HFF-Myc (cell line): ENCODE measurements at regions not wholly inside any gene's neighbourhood (a gene's known extent, or its start where the extent isn't known, plus 50 kb on each side); places are given as distances from the start of the nearest gene placed in this dataset.

ENCODE experiments used
- DNase-seq: peaks from one replicate; pipeline ENCODE4 v3.0.0-alpha.2; 2011; ENCODE audit warnings: low read depth; ENCODE audit errors: extremely low read depth
- H3K4me3 ChIP-seq: replicated peaks from 2 replicates; pipeline ENCODE4 v1.5.1; 2011; ENCODE audit warnings: low read depth, mild to moderate bottlenecking, control low read depth, low read length
- TF ChIP-seq, protein P1 (sequence below): IDR thresholded peaks from 2 replicates; pipeline ENCODE4 v1.5.1; 2012; ENCODE audit warnings: mild to moderate bottlenecking, low read depth, low read length, control low read depth; ENCODE audit errors: missing control alignments

DNA sequence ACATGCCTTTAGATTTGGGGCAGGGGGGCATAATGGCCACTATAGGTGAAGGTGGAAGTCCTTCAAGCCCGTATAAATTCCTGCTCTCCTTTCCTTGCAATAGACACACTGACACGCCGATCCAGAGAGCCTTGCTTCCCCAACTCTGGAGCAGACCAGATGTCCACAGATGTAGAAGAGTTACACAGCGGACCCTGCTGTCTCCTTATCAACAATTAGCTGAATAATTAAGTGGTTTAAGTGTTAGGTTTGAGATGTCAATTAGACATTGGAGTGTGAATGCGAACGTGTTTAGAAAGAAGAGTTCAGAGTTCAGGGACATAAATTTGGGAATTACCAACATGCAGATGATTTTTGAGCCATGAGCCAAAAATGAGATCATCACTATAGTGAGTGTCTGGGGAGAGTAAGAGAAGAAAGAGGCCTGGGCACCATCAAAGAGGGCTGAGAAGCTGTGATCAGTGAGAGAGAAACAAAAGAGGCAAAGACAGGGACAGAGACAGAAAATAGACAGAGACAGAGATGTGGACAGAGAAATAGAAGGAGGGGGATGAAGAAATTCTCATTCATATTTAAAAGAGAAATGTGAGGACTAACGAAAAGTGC, 734.4 kb upstream of the ADAMTS16 start:
- TF ChIP-seq, protein P1, sequence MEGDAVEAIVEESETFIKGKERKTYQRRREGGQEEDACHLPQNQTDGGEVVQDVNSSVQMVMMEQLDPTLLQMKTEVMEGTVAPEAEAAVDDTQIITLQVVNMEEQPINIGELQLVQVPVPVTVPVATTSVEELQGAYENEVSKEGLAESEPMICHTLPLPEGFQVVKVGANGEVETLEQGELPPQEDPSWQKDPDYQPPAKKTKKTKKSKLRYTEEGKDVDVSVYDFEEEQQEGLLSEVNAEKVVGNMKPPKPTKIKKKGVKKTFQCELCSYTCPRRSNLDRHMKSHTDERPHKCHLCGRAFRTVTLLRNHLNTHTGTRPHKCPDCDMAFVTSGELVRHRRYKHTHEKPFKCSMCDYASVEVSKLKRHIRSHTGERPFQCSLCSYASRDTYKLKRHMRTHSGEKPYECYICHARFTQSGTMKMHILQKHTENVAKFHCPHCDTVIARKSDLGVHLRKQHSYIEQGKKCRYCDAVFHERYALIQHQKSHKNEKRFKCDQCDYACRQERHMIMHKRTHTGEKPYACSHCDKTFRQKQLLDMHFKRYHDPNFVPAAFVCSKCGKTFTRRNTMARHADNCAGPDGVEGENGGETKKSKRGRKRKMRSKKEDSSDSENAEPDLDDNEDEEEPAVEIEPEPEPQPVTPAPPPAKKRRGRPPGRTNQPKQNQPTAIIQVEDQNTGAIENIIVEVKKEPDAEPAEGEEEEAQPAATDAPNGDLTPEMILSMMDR = no peak
- DNase-seq = no peak
- H3K4me3 ChIP-seq = no peak overlapping the region

DNA sequence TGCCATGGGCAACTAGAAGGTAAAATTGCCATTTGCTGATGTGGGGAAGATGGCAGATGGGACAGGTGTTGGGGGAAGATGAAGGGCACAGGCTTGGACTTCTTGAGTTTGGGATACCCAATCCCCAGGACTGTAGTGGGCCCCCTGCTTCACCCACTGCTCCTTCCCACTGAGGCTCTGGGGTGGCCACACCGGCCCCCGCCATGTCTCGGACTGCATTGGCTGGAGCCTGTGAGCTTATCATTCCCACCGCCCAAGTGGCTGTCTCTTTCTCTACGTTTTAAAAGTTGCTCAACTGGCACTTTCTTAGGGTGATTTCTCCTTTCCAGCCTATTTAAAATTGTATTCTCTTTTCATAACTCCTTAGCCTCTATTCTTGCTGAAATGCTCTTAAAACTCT, 730.0 kb upstream of the ADAMTS16 start:
- no peak overlapping the region for H3K4me3 ChIP-seq
- TF ChIP-seq, protein P1 = no peak
- DNase-seq = no peak

DNA sequence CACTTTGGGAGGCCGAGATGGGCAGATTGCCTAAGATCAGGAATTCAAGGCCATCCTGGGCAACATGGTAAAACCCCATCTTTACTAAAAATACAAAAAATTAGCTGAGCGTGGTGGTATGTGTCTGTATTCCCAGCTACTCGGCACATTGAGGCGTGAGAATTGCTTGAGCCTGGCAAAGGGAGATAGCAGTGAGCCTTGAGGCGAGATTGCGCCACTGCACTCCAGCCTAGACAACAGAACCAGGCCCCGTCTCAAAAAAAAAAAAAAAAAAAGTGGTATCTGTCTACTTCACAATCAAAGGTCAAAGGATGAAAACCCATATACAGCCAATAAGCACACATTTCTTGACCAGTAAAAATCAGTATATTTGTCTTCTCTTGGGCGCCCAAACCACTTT, 728.5 kb upstream of the ADAMTS16 start:
- DNase-seq = no peak
- H3K4me3 ChIP-seq = no peak overlapping the region
- TF ChIP-seq, protein P1 = no peak

DNA sequence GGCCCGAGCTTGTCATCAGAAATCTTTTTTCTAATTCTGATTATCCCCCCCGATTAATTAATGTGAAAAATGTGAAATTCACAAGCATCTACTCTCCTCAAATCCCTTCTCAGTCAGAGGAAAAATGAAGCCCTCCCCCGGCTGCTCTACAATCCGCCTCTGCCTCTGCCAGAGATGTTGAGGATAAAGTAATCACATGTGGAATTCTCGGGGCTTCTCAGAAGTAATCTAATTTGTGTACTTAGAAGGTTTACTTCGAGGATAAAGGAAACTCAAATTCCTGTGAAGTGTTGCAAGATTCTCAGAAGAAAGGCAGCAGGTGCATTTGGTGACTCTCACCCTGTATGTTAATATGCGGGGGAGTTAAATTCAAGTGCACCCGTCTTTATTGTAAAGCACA, 726.1 kb upstream of the ADAMTS16 start:
- no peak for DNase-seq
- TF ChIP-seq, protein P1 = no peak
- H3K4me3 ChIP-seq = no peak overlapping the region

DNA sequence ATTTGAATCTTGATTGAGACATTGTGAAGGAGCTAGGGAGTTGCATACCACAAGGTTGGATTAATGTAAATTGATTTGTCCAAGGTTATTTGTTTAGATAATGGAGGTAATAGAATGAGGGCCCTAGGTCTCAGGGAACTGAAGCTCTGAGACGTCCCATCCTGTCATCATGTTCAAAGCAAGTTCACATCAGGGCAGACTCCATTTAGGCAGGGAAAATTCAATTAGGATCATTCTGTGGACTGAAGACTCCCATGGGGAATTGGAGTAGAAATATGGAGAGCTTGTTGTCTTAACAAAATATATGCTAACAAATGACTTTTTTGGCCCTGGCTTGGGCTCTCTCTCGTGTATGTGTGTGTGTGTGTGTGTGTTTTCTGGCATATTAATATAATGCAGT, 722.0 kb upstream of the ADAMTS16 start:
- H3K4me3 ChIP-seq = no peak overlapping the region
- TF ChIP-seq, protein P1 = no peak
- no peak for DNase-seq

DNA sequence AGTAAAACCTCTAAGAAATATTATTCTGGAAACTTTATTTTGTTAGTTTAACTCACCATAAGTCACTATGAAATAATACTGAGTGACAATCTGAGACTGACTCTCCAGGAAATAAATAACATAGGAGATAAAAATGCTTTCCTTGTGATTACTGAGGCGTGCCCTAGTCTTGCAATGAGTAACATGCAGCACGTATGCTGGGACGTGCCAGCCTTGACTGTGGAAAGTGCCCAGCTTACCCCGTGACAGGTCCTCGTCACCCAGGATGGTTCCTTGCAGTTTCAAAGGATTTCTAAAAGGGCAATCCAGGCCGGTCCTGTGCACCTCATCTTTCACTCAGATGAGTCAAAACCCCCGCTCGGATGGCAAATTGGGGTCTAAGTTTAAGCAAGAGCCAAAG, 720.8 kb upstream of the ADAMTS16 start:
- TF ChIP-seq, protein P1 = no peak

DNA sequence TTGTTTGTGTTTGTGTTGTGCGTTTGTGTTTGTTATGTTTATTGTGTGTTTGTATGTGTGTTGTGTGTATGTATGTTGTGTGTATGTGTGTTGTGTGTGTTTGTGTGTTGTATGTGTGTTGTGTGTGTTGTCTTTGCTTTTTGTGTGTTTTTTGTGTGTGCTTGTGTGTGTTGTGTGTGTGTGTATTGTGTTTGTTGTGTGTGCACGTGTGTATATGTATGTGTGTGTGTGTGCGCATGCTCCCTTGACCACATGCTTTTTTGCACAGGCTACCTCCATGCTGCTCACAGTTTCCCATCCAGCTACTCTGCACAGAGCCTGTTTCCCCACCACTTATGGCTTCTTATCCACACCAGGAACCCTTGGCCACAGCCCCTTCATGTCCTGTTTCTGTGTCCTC, 720.0 kb upstream of the ADAMTS16 start:
- no peak overlapping the region for H3K4me3 ChIP-seq
- TF ChIP-seq, protein P1 = no peak
- no peak for DNase-seq

More for the DNA sequence above, 720.8 kb upstream of the ADAMTS16 start:
- DNase-seq = no peak
- no peak overlapping the region for H3K4me3 ChIP-seq
